ENCODE measurements at regions not wholly inside any gene's neighbourhood (a gene's known extent, or its start where the extent isn't known, plus 50 kb on each side); places are given as distances from the start of the nearest gene placed in this dataset.

- BruUV-seq (replicated peaks), result no TSS peak
- no peak for ATAC-seq
- H4K20me1 ChIP-seq (ENCODE audit: low read length), result no peaks in the 10 kb centered on the region
- ChIA-PET POLR2A (ENCODE audit: unreplicated experiment) (no interaction called here), CTCF (no interaction called here)
- H3K4me1 ChIP-seq (ENCODE audit: insufficient read depth, low read length), result no peaks in the 10 kb centered on the region
- H2AFZ ChIP-seq (ENCODE audit: low read length), result no peak overlapping the region
- no peaks in the 10 kb centered on the region for H3K79me2 ChIP-seq (ENCODE audit: low read length)
- TF ChIP-seq EZH2 (IDR thresholded peaks at IDR 0.05; ENCODE audit: low read length, unreplicated experiment) (no peak), CTCF (conservative IDR thresholded peaks at IDR 0.05; ENCODE audit: low read depth, low read length) (no peak), EZH2phosphoT487 (IDR thresholded peaks at IDR 0.05; ENCODE audit: borderline replicate concordance, low read length) (no peak)
- intact Hi-C loops (cut with micrococcal nuclease), result no loop called here
- 0 out of 2 replicates have a peak, but pooled peaks cover 1% of the 10 kb centered on the region for H3K9me3 ChIP-seq (ENCODE audit: low read length)
- no peak overlapping the region for H3K4me2 ChIP-seq (ENCODE audit: low read length)
- no peak overlapping the region for H3K27ac ChIP-seq (ENCODE audit: low read length)
- H3K36me3 ChIP-seq (ENCODE audit: low read depth, low read length), result no peaks in the 10 kb centered on the region
- H3K4me3 ChIP-seq (ENCODE audit: low read length), result no peak overlapping the region
- no peaks in the 10 kb centered on the region for H3K27me3 ChIP-seq (ENCODE audit: low read length)
- no peaks in the 10 kb centered on the region for H3K9me2 ChIP-seq (replicated peaks; ENCODE audit: low read length)
- DNase-seq, result no peak
- H3K9ac ChIP-seq (ENCODE audit: low read length), result no peak overlapping the region
- H3F3A ChIP-seq (ENCODE audit: low read length, unreplicated experiment), result no peaks in the 10 kb centered on the region
Measured at GRCh38 chr20:60507087-60507694, 549.0 kb downstream of the CDH26 start.

- CTCF ChIA-PET, result no interaction called here
- Histone ChIP-seq H3K9me2 (replicated peaks; ENCODE audit: low read length) (no peaks in the 10 kb centered on the region), H3K4me3 (ENCODE audit: low read length) (no peak overlapping the region), H3K36me3 (ENCODE audit: low read depth, low read length) (no peaks in the 10 kb centered on the region), H3K9me3 (ENCODE audit: low read length) (no peaks in the 10 kb centered on the region), H3K9ac (ENCODE audit: low read length) (no peak overlapping the region), H2AFZ (ENCODE audit: low read length) (no peak overlapping the region), H4K20me1 (ENCODE audit: low read length) (no peaks in the 10 kb centered on the region), H3K4me2 (ENCODE audit: low read length) (no peak overlapping the region), H3F3A (ENCODE audit: low read length, unreplicated experiment) (no peaks in the 10 kb centered on the region), H3K79me2 (ENCODE audit: low read length) (no peaks in the 10 kb centered on the region), H3K4me1 (ENCODE audit: insufficient read depth, low read length) (no peaks in the 10 kb centered on the region), H3K27me3 (ENCODE audit: low read length) (no peaks in the 10 kb centered on the region), H3K27ac (ENCODE audit: low read length) (no peak overlapping the region)
- no peak for DNase-seq
- TF ChIP-seq EZH2phosphoT487 (IDR thresholded peaks at IDR 0.05; ENCODE audit: borderline replicate concordance, low read length) (no peak), EZH2 (IDR thresholded peaks at IDR 0.05; ENCODE audit: low read length, unreplicated experiment) (no peak), CTCF (conservative IDR thresholded peaks at IDR 0.05; ENCODE audit: low read depth, low read length) (no peak)
- intact Hi-C loops (cut with micrococcal nuclease), result no loop called here
- no TSS peak for BruUV-seq (replicated peaks)
- POLR2A ChIA-PET (ENCODE audit: unreplicated experiment), result no interaction called here
- no peak for ATAC-seq
Measured at GRCh38 chr20:60509407-60509806, 551.2 kb downstream of the CDH26 start.

- CTCF ChIA-PET, result no interaction called here
- TF ChIP-seq CTCF (conservative IDR thresholded peaks at IDR 0.05; ENCODE audit: low read depth, low read length), result no peak
- no peak for TF ChIP-seq EZH2 (IDR thresholded peaks at IDR 0.05; ENCODE audit: low read length, unreplicated experiment)
- no peak for TF ChIP-seq EZH2phosphoT487 (IDR thresholded peaks at IDR 0.05; ENCODE audit: borderline replicate concordance, low read length)
- H2AFZ ChIP-seq (ENCODE audit: low read length), result no peak overlapping the region
Measured at GRCh38 chr20:60510356-60510755, 552.1 kb downstream of the CDH26 start.

More at GRCh38 chr20:60510356-60510755, 552.1 kb downstream of the CDH26 start:
- DNase-seq (no peak), ATAC-seq (no peak)
- H3K9me3 ChIP-seq (ENCODE audit: low read length), result no peaks in the 10 kb centered on the region
- POLR2A ChIA-PET (ENCODE audit: unreplicated experiment), result no interaction called here
- no peak overlapping the region for H3K27ac ChIP-seq (ENCODE audit: low read length)
- no peak overlapping the region for H3K4me2 ChIP-seq (ENCODE audit: low read length)
- no peaks in the 10 kb centered on the region for H3K36me3 ChIP-seq (ENCODE audit: low read depth, low read length)
- intact Hi-C loops (cut with micrococcal nuclease), result no loop called here
- no peaks in the 10 kb centered on the region for H3K4me1 ChIP-seq (ENCODE audit: insufficient read depth, low read length)
- no peaks in the 10 kb centered on the region for H3K9me2 ChIP-seq (replicated peaks; ENCODE audit: low read length)
- H3K4me3 ChIP-seq (ENCODE audit: low read length), result no peak overlapping the region
- H4K20me1 ChIP-seq (ENCODE audit: low read length), result no peaks in the 10 kb centered on the region
- H3F3A ChIP-seq (ENCODE audit: low read length, unreplicated experiment), result no peaks in the 10 kb centered on the region
- no peaks in the 10 kb centered on the region for H3K79me2 ChIP-seq (ENCODE audit: low read length)
- BruUV-seq (replicated peaks), result no TSS peak
- H3K9ac ChIP-seq (ENCODE audit: low read length), result no peak overlapping the region
- H3K27me3 ChIP-seq (ENCODE audit: low read length), result no peaks in the 10 kb centered on the region
